Epidermal melanocyte (primary cell): ENCODE measurements at regions not wholly inside any gene's neighbourhood (a gene's known extent, or its start where the extent isn't known, plus 50 kb on each side); places are given as distances from the start of the nearest gene placed in this dataset.
"Not testable (repeated sequence)": the region's sequence is repeated elsewhere in the genome, so short reads cannot be mapped to it uniquely, and the experiment has no call there.

Experiments
- DNase-seq: peaks from one replicate; pipeline ENCODE4 v3.0.0; 2011; ENCODE audit warnings: low spot score; ENCODE audit not compliant: insufficient read length

- no peak for DNase-seq
Measured at GRCh38 chr3:115252679-115253078, 105.6 kb upstream of the ZBTB20 start.

GRCh38 chr3:115254492-115255196 lies 107.6 kb upstream of the ZBTB20 start:
- no peak for DNase-seq

GRCh38 chr3:115255197-115255585 lies 108.1 kb upstream of the ZBTB20 start:
- no peak for DNase-seq

GRCh38 chr3:115270849-115271248 lies 123.8 kb upstream of the ZBTB20 start:
- no peak for DNase-seq

- DNase-seq = no peak
Measured at GRCh38 chr3:115272036-115272824, 125.1 kb upstream of the ZBTB20 start.

- no peak for DNase-seq
Measured at GRCh38 chr3:115275896-115276295, 128.8 kb upstream of the ZBTB20 start.

- no peak for DNase-seq
Measured at GRCh38 chr3:115279939-115280338, 132.9 kb upstream of the ZBTB20 start.

- no peak for DNase-seq
Measured at GRCh38 chr3:115280506-115280905, 133.4 kb upstream of the ZBTB20 start.

GRCh38 chr3:115281697-115282675 lies 134.9 kb upstream of the ZBTB20 start:
- DNase-seq = no peak

GRCh38 chr3:115284980-115285379 lies 137.9 kb upstream of the ZBTB20 start:
- no peak for DNase-seq

- DNase-seq = no peak
Measured at GRCh38 chr3:115286529-115287197, 139.6 kb upstream of the ZBTB20 start.

GRCh38 chr3:115287198-115287597 lies 140.1 kb upstream of the ZBTB20 start:
- DNase-seq = no peak

- no peak for DNase-seq
Measured at GRCh38 chr3:115292131-115292530, 145.0 kb upstream of the ZBTB20 start.

GRCh38 chr3:115292677-115293165 lies 145.6 kb upstream of the ZBTB20 start:
- DNase-seq = no peak

GRCh38 chr3:115293321-115293720 lies 146.2 kb upstream of the ZBTB20 start:
- no peak for DNase-seq

GRCh38 chr3:115301364-115301860 lies 154.3 kb upstream of the ZBTB20 start:
- DNase-seq = no peak

- not testable (repeated sequence) for DNase-seq
Measured at GRCh38 chr3:115317953-115318352, 170.9 kb upstream of the ZBTB20 start.

- DNase-seq = no peak
Measured at GRCh38 chr3:115321400-115321805, 174.3 kb upstream of the ZBTB20 start.

GRCh38 chr3:115322901-115323300 lies 175.8 kb upstream of the ZBTB20 start:
- DNase-seq = no peak

- no peak for DNase-seq
Measured at GRCh38 chr3:115323380-115323779, 176.3 kb upstream of the ZBTB20 start.

- DNase-seq = no peak
Measured at GRCh38 chr3:115324056-115324455, 177.0 kb upstream of the ZBTB20 start.
